ENCODE measurements at regions not wholly inside any gene's neighbourhood (a gene's known extent, or its start where the extent isn't known, plus 50 kb on each side); places are given as distances from the start of the nearest gene placed in this dataset.

GRCh38 chr9:118455788-118456187 is 751.6 kb downstream of the TLR4 start:
- no peak for TF ChIP-seq CTCF (conservative IDR thresholded peaks at IDR 0.05; ENCODE audit: low read depth in 2 of 2)
- no peak for TF ChIP-seq POLR2AphosphoS5 (IDR thresholded peaks at IDR 0.05; ENCODE audit: low read depth)
- no peak for TF ChIP-seq EZH2 (IDR thresholded peaks at IDR 0.05; ENCODE audit: low read depth, unreplicated experiment)

All from GM23338 (cell line).